Loucy (cell line): ENCODE measurements at regions not wholly inside any gene's neighbourhood (a gene's known extent, or its start where the extent isn't known, plus 50 kb on each side); places are given as distances from the start of the nearest gene placed in this dataset.

Experiments
- H2AFZ ChIP-seq: fragments of 200-600 bp; sonication (generic); 2 replicates; pipeline ENCODE4 v1.6.0; 2016; ENCODE audit warnings: antibody characterized with exemption, mild to moderate bottlenecking, low read length, moderate library complexity
- H3F3A ChIP-seq: fragments of 200-600 bp; 2 replicates; pipeline ENCODE4 v1.6.0; 2016; ENCODE audit warnings: antibody characterized with exemption, low read depth, mild to moderate bottlenecking
- H3K27me3 ChIP-seq: fragments of 200-600 bp; sonication (generic); 2 replicates; pipeline ENCODE4 v1.6.1; 2014; ENCODE audit warnings: low read length, mild to moderate bottlenecking; ENCODE audit not compliant: insufficient read depth, poor library complexity, severe bottlenecking
- H3K36me3 ChIP-seq: fragments of 200-600 bp; sonication (generic); 2 replicates; pipeline ENCODE4 v1.6.1; 2016; ENCODE audit warnings: low read length; ENCODE audit not compliant: insufficient read depth
- H3K4me1 ChIP-seq: fragments of 200-600 bp; sonication (generic); 2 replicates; pipeline ENCODE4 v1.5.1; 2014; ENCODE audit warnings: low read length, mild to moderate bottlenecking; ENCODE audit not compliant: insufficient read depth, poor library complexity, severe bottlenecking
- H3K4me2 ChIP-seq: fragments of 200-600 bp; sonication (generic); 2 replicates; pipeline ENCODE4 v1.6.0; 2014; ENCODE audit warnings: antibody characterized with exemption, low read length, low read depth, mild to moderate bottlenecking; ENCODE audit not compliant: poor library complexity, severe bottlenecking
- H3K4me3 ChIP-seq: fragments of 200-600 bp; sonication (generic); 2 replicates; pipeline ENCODE4 v1.5.1; 2014; ENCODE audit warnings: low read length, mild to moderate bottlenecking, mixed read lengths; ENCODE audit not compliant: poor library complexity, severe bottlenecking
- H3K79me2 ChIP-seq: fragments of 200-600 bp; sonication (generic); 2 replicates; pipeline ENCODE4 v1.6.1; 2014; ENCODE audit warnings: low read length; ENCODE audit not compliant: insufficient read depth
- H3K9ac ChIP-seq: fragments of 200-600 bp; sonication (generic); 2 replicates; pipeline ENCODE4 v1.6.0; 2014; ENCODE audit warnings: mild to moderate bottlenecking, low read depth, low read length, moderate library complexity; ENCODE audit not compliant: poor library complexity, severe bottlenecking
- H3K9me2 ChIP-seq: fragments of 200-600 bp; sonication (generic); replicated peaks from 2 replicates; pipeline ENCODE4 v1.6.1; 2016; ENCODE audit warnings: low read depth, low read length, mixed read lengths
- H3K9me3 ChIP-seq: fragments of 200-600 bp; sonication (generic); 2 replicates; pipeline ENCODE4 v1.6.1; 2014; ENCODE audit warnings: mild to moderate bottlenecking, antibody characterized with exemption, low read length, low read depth; ENCODE audit not compliant: insufficient read depth
- H4K20me1 ChIP-seq: fragments of 200-600 bp; sonication (generic); 2 replicates; pipeline ENCODE4 v1.6.0; 2014; ENCODE audit warnings: antibody characterized with exemption, low read length, mild to moderate bottlenecking; ENCODE audit not compliant: insufficient read depth, poor library complexity, severe bottlenecking
- EZH2phosphoT487 ChIP-seq: fragments of 200-600 bp; IDR thresholded peaks from 2 replicates; pipeline ENCODE4 v1.6.1; 2018; ENCODE audit warnings: antibody characterized with exemption, mild to moderate bottlenecking, moderate library complexity, borderline replicate concordance
- TF ChIP-seq, protein P1 (sequence below): fragments of 200-600 bp; sonication (generic); conservative IDR thresholded peaks from 2 replicates; pipeline ENCODE4 v1.5.1; 2014; ENCODE audit warnings: mild to moderate bottlenecking, antibody characterized with exemption, low read length

DNA sequence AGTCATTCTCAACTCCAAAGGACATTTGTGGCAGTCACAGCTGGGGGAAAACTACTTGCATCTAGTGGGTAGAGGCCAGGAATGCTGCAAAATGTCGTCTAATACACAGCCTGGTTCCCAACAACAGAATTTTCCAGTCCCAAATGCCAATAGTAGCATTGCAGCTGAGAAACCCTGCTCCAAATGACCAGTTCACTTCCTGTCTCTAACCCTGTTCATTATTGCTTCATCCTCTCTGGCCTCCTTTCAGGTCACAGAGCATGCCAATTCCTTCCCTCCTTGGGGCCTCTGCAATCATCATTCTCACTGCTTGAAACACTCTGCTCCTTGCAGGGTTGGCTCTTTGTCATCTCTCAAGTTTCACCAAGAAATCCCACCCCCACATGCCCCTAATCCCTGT is 139.1 kb downstream of the IRS1 start:
- Histone ChIP-seq H3K79me2 (no peaks in the 10 kb centered on the region), H3F3A (no peaks in the 10 kb centered on the region), H3K36me3 (no peaks in the 10 kb centered on the region), H3K4me3 (no peak overlapping the region), H3K9me2 (no peaks in the 10 kb centered on the region), H4K20me1 (no peaks in the 10 kb centered on the region), H3K4me1 (peaks cover 4% of the 10 kb centered on the region), H3K4me2 (no peak overlapping the region), H3K27me3 (peaks cover 88% of the 10 kb centered on the region), H3K9ac (no peak overlapping the region), H2AFZ (no peak overlapping the region), H3K9me3 (no peaks in the 10 kb centered on the region)
- TF ChIP-seq EZH2phosphoT487: no peak
- TF ChIP-seq, protein P1, sequence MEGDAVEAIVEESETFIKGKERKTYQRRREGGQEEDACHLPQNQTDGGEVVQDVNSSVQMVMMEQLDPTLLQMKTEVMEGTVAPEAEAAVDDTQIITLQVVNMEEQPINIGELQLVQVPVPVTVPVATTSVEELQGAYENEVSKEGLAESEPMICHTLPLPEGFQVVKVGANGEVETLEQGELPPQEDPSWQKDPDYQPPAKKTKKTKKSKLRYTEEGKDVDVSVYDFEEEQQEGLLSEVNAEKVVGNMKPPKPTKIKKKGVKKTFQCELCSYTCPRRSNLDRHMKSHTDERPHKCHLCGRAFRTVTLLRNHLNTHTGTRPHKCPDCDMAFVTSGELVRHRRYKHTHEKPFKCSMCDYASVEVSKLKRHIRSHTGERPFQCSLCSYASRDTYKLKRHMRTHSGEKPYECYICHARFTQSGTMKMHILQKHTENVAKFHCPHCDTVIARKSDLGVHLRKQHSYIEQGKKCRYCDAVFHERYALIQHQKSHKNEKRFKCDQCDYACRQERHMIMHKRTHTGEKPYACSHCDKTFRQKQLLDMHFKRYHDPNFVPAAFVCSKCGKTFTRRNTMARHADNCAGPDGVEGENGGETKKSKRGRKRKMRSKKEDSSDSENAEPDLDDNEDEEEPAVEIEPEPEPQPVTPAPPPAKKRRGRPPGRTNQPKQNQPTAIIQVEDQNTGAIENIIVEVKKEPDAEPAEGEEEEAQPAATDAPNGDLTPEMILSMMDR: no peak

DNA sequence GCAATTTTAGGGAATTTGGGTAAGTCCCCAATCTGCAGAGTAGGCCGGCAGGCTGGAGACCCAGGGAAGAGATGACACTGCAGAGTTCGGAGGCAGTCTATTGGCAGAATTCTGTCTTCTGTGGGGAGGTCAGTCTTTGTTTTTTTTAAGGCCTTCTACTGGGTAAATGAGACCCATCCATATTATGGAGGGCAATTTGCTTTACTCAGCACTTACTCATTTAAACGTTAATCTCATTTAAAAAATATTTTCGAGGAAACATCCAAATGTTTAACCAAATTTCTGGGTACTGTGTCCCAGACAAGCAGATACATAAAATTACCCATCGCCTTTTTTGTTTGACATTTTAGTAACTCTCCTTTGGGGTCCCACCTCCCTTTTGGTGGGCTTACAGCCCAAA is 139.5 kb downstream of the IRS1 start:
- H3K9me3 ChIP-seq: no peaks in the 10 kb centered on the region
- H3K4me2 ChIP-seq: no peak overlapping the region
- H4K20me1 ChIP-seq: no peaks in the 10 kb centered on the region
- peaks cover 88% of the 10 kb centered on the region for H3K27me3 ChIP-seq
- H3K36me3 ChIP-seq: no peaks in the 10 kb centered on the region
- H3K9ac ChIP-seq: no peak overlapping the region
- peaks cover 4% of the 10 kb centered on the region for H3K4me1 ChIP-seq
- no peak for TF ChIP-seq EZH2phosphoT487
- TF ChIP-seq, protein P1: no peak
- H3K9me2 ChIP-seq: no peaks in the 10 kb centered on the region
- H3K79me2 ChIP-seq: no peaks in the 10 kb centered on the region
- no peaks in the 10 kb centered on the region for H3F3A ChIP-seq
- H2AFZ ChIP-seq: no peak overlapping the region
- no peak overlapping the region for H3K4me3 ChIP-seq

DNA sequence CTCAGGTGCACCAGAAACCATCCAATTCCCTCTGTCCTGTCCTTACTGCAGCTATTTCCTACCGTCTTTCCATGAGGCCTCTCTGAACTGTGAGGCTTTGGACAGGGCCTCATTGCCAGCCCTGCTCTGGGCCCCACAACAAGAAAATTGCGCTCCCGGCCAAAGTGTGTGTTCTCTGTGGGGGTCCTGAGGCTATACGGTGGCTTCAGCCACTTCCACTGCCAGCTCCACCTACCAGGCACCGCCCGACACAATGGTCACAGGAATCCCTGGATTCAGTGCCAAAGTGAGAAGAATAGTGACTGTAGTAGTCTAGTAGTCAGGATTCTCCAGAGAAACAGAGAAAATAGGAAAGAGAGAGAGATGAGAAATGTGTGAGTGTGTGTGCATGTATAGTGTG is 140.2 kb downstream of the IRS1 start:
- TF ChIP-seq, protein P1: no peak
- no peak for TF ChIP-seq EZH2phosphoT487
- Histone ChIP-seq H3K27me3 (peaks cover 88% of the 10 kb centered on the region), H3F3A (no peaks in the 10 kb centered on the region), H3K9me2 (no peaks in the 10 kb centered on the region), H3K9me3 (no peaks in the 10 kb centered on the region), H3K36me3 (no peaks in the 10 kb centered on the region), H3K4me2 (no peak overlapping the region), H3K4me3 (no peak overlapping the region), H2AFZ (no peak overlapping the region), H3K79me2 (no peaks in the 10 kb centered on the region), H3K4me1 (peaks cover 4% of the 10 kb centered on the region), H3K9ac (no peak overlapping the region), H4K20me1 (no peaks in the 10 kb centered on the region)
